ENCODE measurements at regions not wholly inside any gene's neighbourhood (a gene's known extent, or its start where the extent isn't known, plus 50 kb on each side); places are given as distances from the start of the nearest gene placed in this dataset.

GRCh38 chr13:111547726-111548273 lies 227.4 kb downstream of the TEX29 start:
- Histone ChIP-seq H3K27me3 (ENCODE audit: control insufficient read depth, insufficient read depth, low read length) (no peaks in the 10 kb centered on the region), H3K27ac (ENCODE audit: insufficient read depth, low read length) (no peak overlapping the region), H3K4me1 (ENCODE audit: control insufficient read depth, extremely low read depth, insufficient read depth, low read length) (no peaks in the 10 kb centered on the region), H3K36me3 (ENCODE audit: control insufficient read depth, insufficient read depth, low read length) (no peaks in the 10 kb centered on the region), H3K4me2 (ENCODE audit: extremely low read depth, insufficient read depth, low read length) (no peak overlapping the region), H4K20me1 (ENCODE audit: control insufficient read depth, extremely low read depth, insufficient read depth, low read length) (no peaks in the 10 kb centered on the region), H3K9me3 (ENCODE audit: control insufficient read depth, insufficient read depth, low read depth, low read length) (no peaks in the 10 kb centered on the region), H3K79me2 (ENCODE audit: control insufficient read depth, insufficient read depth, low read length) (no peaks in the 10 kb centered on the region), H3K4me3 (replicated peaks in 1 of 4; ENCODE audit: control extremely low read depth in 1 of 4, insufficient read depth in 1 of 4, low read depth in 3 of 4, low read length in 4 of 4) (no peak overlapping the region), H3K9ac (ENCODE audit: insufficient read depth, low read length) (no peak overlapping the region), H2AFZ (ENCODE audit: low read length) (no peak overlapping the region)
- TF ChIP-seq CTCF (conservative IDR thresholded peaks at IDR 0.05 in 1 of 2, IDR thresholded peaks at IDR 0.05 in 1 of 2; ENCODE audit: low read depth in 1 of 2, low read length in 2 of 2) (no peak), EZH2 (IDR thresholded peaks at IDR 0.05; ENCODE audit: low read length, missing control alignments) (no peak)
- no peak for DNase-seq (ENCODE audit: low read depth in 2 of 2)

GRCh38 chr13:111548301-111548700 lies 227.9 kb downstream of the TEX29 start:
- Histone ChIP-seq H3K4me1 (ENCODE audit: control insufficient read depth, extremely low read depth, insufficient read depth, low read length) (no peaks in the 10 kb centered on the region), H3K27ac (ENCODE audit: insufficient read depth, low read length) (no peak overlapping the region), H3K9ac (ENCODE audit: insufficient read depth, low read length) (no peak overlapping the region), H4K20me1 (ENCODE audit: control insufficient read depth, extremely low read depth, insufficient read depth, low read length) (no peaks in the 10 kb centered on the region), H3K4me2 (ENCODE audit: extremely low read depth, insufficient read depth, low read length) (no peak overlapping the region), H3K9me3 (ENCODE audit: control insufficient read depth, insufficient read depth, low read depth, low read length) (no peaks in the 10 kb centered on the region), H3K4me3 (replicated peaks in 1 of 4; ENCODE audit: control extremely low read depth in 1 of 4, insufficient read depth in 1 of 4, low read depth in 3 of 4, low read length in 4 of 4) (no peak overlapping the region), H3K36me3 (ENCODE audit: control insufficient read depth, insufficient read depth, low read length) (no peaks in the 10 kb centered on the region), H2AFZ (ENCODE audit: low read length) (no peak overlapping the region), H3K27me3 (ENCODE audit: control insufficient read depth, insufficient read depth, low read length) (no peaks in the 10 kb centered on the region), H3K79me2 (ENCODE audit: control insufficient read depth, insufficient read depth, low read length) (no peaks in the 10 kb centered on the region)
- no peak for DNase-seq (ENCODE audit: low read depth in 2 of 2)
- no peak for TF ChIP-seq CTCF (conservative IDR thresholded peaks at IDR 0.05 in 1 of 2, IDR thresholded peaks at IDR 0.05 in 1 of 2; ENCODE audit: low read depth in 1 of 2, low read length in 2 of 2)

- Histone ChIP-seq H3K9me3 (ENCODE audit: control insufficient read depth, insufficient read depth, low read depth, low read length) (no peaks in the 10 kb centered on the region), H3K36me3 (ENCODE audit: control insufficient read depth, insufficient read depth, low read length) (no peaks in the 10 kb centered on the region), H3K4me2 (ENCODE audit: extremely low read depth, insufficient read depth, low read length) (no peak overlapping the region), H3K4me3 (replicated peaks in 1 of 4; ENCODE audit: control extremely low read depth in 1 of 4, insufficient read depth in 1 of 4, low read depth in 3 of 4, low read length in 4 of 4) (no peak overlapping the region), H3K79me2 (ENCODE audit: control insufficient read depth, insufficient read depth, low read length) (no peaks in the 10 kb centered on the region), H3K4me1 (ENCODE audit: control insufficient read depth, extremely low read depth, insufficient read depth, low read length) (no peaks in the 10 kb centered on the region), H4K20me1 (ENCODE audit: control insufficient read depth, extremely low read depth, insufficient read depth, low read length) (no peaks in the 10 kb centered on the region), H3K27me3 (ENCODE audit: control insufficient read depth, insufficient read depth, low read length) (no peaks in the 10 kb centered on the region), H3K27ac (ENCODE audit: insufficient read depth, low read length) (no peak overlapping the region), H2AFZ (ENCODE audit: low read length) (no peak overlapping the region), H3K9ac (ENCODE audit: insufficient read depth, low read length) (no peak overlapping the region)
- TF ChIP-seq EZH2 (IDR thresholded peaks at IDR 0.05; ENCODE audit: low read length, missing control alignments) (no peak), CTCF (conservative IDR thresholded peaks at IDR 0.05 in 1 of 2, IDR thresholded peaks at IDR 0.05 in 1 of 2; ENCODE audit: low read depth in 1 of 2, low read length in 2 of 2) (no peak)
- DNase-seq (ENCODE audit: low read depth in 2 of 2) = no peak
These were observed 228.4 kb downstream of the TEX29 start for GRCh38 chr13:111548805-111549204.
